Tibial artery (tissue), 4 donors: ENCODE measurements at regions not wholly inside any gene's neighbourhood (a gene's known extent, or its start where the extent isn't known, plus 50 kb on each side); places are given as distances from the start of the nearest gene placed in this dataset.

Experiments used
- DNase-seq, 2 donors: peaks; one replicate each; pipeline ENCODE4 v3.0.0-alpha.2; 2019
- H3K27ac ChIP-seq, 2 donors: fragments of 200-600 bp; sonication (generic) in 1 of 2; 1 replicate in 1 of 2; 2 replicates in 1 of 2; pipeline ENCODE4 v1.5.1; 2018 to 2019; ENCODE audit warnings: mild to moderate bottlenecking in 1 of 2
- H3K27me3 ChIP-seq, 2 donors: fragments of 200-600 bp; sonication (generic) in 1 of 2; one replicate each; pipeline versions ENCODE4 v1.5.1 to v1.6.0; 2016 to 2019
- H3K36me3 ChIP-seq, 3 donors: fragments of 200-600 bp; sonication (generic) in 2 of 3; one replicate each; pipeline ENCODE4 v1.5.1; 2016 to 2019; ENCODE audit warnings: mild to moderate bottlenecking in 2 of 3
- H3K4me1 ChIP-seq, 4 donors: fragments of 200-600 bp; sonication (generic) in 2 of 4; 1 replicate in 3 of 4; 2 replicates in 1 of 4; pipeline ENCODE4 v1.5.1; 2016 to 2019
- H3K4me3 ChIP-seq, 2 donors: fragments of 200-600 bp; sonication (generic) in 1 of 2; 1 replicate in 1 of 2; 2 replicates in 1 of 2; pipeline ENCODE4 v1.5.1; 2018 to 2019; ENCODE audit warnings: mild to moderate bottlenecking in 2 of 2
- H3K9me3 ChIP-seq, 3 donors: fragments of 200-600 bp; sonication (generic) in 1 of 3; one replicate each; pipeline ENCODE4 v1.5.1; 2016 to 2019
- CTCF ChIP-seq, 2 experiments: fragments of 200-600 bp in 1 of 2; fragments of 450-650 bp in 1 of 2; IDR thresholded peaks; one replicate each; pipeline ENCODE4 v1.5.1; 2017 to 2019; ENCODE audit warnings: antibody characterized with exemption in 2 of 2, mild to moderate bottlenecking in 1 of 2, moderate library complexity in 1 of 2
- intact Hi-C: fragments of 100-400 bp; cut with DNase I; formaldehyde crosslinking; loops from one replicate; pipeline ENCODE4 v1.15.0; 2023; ENCODE audit warnings: low total_unique reads

- no peak overlapping the region for H3K27ac ChIP-seq
- intact Hi-C loops, result no loop called here
- no peaks in the 10 kb centered on the region for H3K4me1 ChIP-seq
- peaks cover 0 to 11% of the 10 kb centered on the region in 2 donors for H3K27me3 ChIP-seq
- no peaks in the 10 kb centered on the region for H3K36me3 ChIP-seq
- H3K9me3 ChIP-seq, result no peaks in the 10 kb centered on the region
- H3K4me3 ChIP-seq, result no peak overlapping the region
- no peak for TF ChIP-seq CTCF (IDR thresholded peaks at IDR 0.05)
- peak; percentile 9 to 35 for DNase-seq
Observed at GRCh38 chr20:58577871-58578598, 62.8 kb upstream of the APCDD1L start.

- TF ChIP-seq CTCF (IDR thresholded peaks at IDR 0.05), result no peak
- H3K9me3 ChIP-seq, result no peaks in the 10 kb centered on the region
- H3K4me1 ChIP-seq, result peaks cover 0 to 4% (median under 1%) of the 10 kb centered on the region in 4 donors
- H3K36me3 ChIP-seq, result no peaks in the 10 kb centered on the region
- no peak overlapping the region for H3K27ac ChIP-seq
- H3K27me3 ChIP-seq, result peaks cover 0 to 11% of the 10 kb centered on the region in 2 donors
- H3K4me3 ChIP-seq, result no peak overlapping the region
- intact Hi-C loops, result no loop called here
- DNase-seq, result peak; percentile 9 to 53
Observed at GRCh38 chr20:58577139-58577806, 62.1 kb upstream of the APCDD1L start.

GRCh38 chr20:58576603-58576970, 61.4 kb upstream of the APCDD1L start:
- Histone ChIP-seq H3K4me1 (peaks cover 0 to 9% (median 4%) of the 10 kb centered on the region in 4 donors), H3K9me3 (no peaks in the 10 kb centered on the region), H3K4me3 (no peak overlapping the region), H3K27me3 (peaks cover 0 to 11% of the 10 kb centered on the region in 2 donors), H3K27ac (no peak overlapping the region), H3K36me3 (no peaks in the 10 kb centered on the region)
- intact Hi-C loops, result no loop called here
- DNase-seq, result peak in 1 of 2 donors; percentile 15
- no peak for TF ChIP-seq CTCF (IDR thresholded peaks at IDR 0.05)

GRCh38 chr20:58575776-58576602, 60.8 kb upstream of the APCDD1L start:
- H3K27ac ChIP-seq, result no peak overlapping the region
- H3K27me3 ChIP-seq, result peaks cover 0 to 11% of the 10 kb centered on the region in 2 donors
- peak in 1 of 2 donors; percentile 48 for DNase-seq
- no peaks in the 10 kb centered on the region for H3K36me3 ChIP-seq
- no peak for TF ChIP-seq CTCF (IDR thresholded peaks at IDR 0.05)
- H3K4me3 ChIP-seq, result no peak overlapping the region
- peaks cover 0 to 14% (median 5%) of the 10 kb centered on the region in 4 donors for H3K4me1 ChIP-seq
- no peaks in the 10 kb centered on the region for H3K9me3 ChIP-seq
- intact Hi-C loops, result no loop called here

GRCh38 chr20:58574469-58574868, 59.3 kb upstream of the APCDD1L start:
- Histone ChIP-seq H3K4me3 (no peak overlapping the region), H3K27ac (no peak overlapping the region), H3K4me1 (peaks cover 0 to 23% (median 9%) of the 10 kb centered on the region in 4 donors), H3K27me3 (peaks cover 0 to 8% of the 10 kb centered on the region in 2 donors), H3K36me3 (no peaks in the 10 kb centered on the region), H3K9me3 (no peaks in the 10 kb centered on the region)
- no peak for TF ChIP-seq CTCF (IDR thresholded peaks at IDR 0.05)
- no peak for DNase-seq
- intact Hi-C loops, result no loop called here
